Activated naive CD8-positive, alpha-beta T cell treated with anti-CD3 and anti-CD28 coated beads, Interleukin-2, amount 50 U/mL, for 24 hours (primary cell): ENCODE measurements at regions not wholly inside any gene's neighbourhood (a gene's known extent, or its start where the extent isn't known, plus 50 kb on each side); places are given as distances from the start of the nearest gene placed in this dataset.

ENCODE experiments used
- ATAC-seq: fragments of 150-1000 bp; cut with Tn5 transposase; one replicate; pipeline ENCODE4 v1.10.0; 2021
- DNase-seq: peaks from one replicate; pipeline ENCODE4 v3.0.0; 2021
- H3K27ac Mint-ChIP-seq: one replicate; pipeline ENCODE4 v1.8.0; 2021; ENCODE audit warnings: mild to moderate bottlenecking, mixed read lengths
- H3K27me3 Mint-ChIP-seq: one replicate; pipeline ENCODE4 v1.8.0; 2021; ENCODE audit warnings: mixed read lengths
- H3K36me3 Mint-ChIP-seq: one replicate; pipeline ENCODE4 v1.8.0; 2021; ENCODE audit warnings: low read depth, mixed read lengths
- H3K4me1 Mint-ChIP-seq: one replicate; pipeline ENCODE4 v1.8.0; 2021; ENCODE audit warnings: mixed read lengths
- H3K4me3 Mint-ChIP-seq: one replicate; pipeline ENCODE4 v1.8.0; 2021; ENCODE audit warnings: mild to moderate bottlenecking, moderate library complexity, mixed read lengths
- H3K9me3 Mint-ChIP-seq: one replicate; pipeline ENCODE4 v1.8.0; 2021; ENCODE audit warnings: mixed read lengths

DNA sequence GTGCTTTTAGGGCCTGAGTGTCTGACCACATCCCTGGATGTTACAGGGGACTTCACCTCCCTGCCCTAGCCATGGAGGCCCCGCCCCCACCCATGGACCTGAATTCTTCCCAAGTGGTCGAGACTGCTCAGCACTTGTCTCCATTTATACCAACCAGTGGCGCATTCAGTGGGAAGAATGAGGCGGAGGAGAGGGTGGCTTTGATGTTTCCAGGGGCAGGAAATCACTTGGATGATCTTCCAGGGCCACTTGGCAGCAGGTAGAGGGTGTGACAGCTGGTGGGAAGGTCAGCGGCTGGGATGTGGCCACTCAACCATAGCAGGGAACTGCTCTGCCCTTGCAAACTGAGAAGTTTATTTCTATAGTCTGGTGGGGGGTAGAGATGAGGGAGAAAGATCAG is 155.1 kb upstream of the BLID start:
- H3K27me3 Mint-ChIP-seq, result peaks cover 4% of the 10 kb centered on the region
- DNase-seq, result no peak
- no peaks in the 10 kb centered on the region for H3K4me1 Mint-ChIP-seq
- H3K27ac Mint-ChIP-seq, result no peak overlapping the region
- no peaks in the 10 kb centered on the region for H3K36me3 Mint-ChIP-seq
- H3K9me3 Mint-ChIP-seq, result no peaks in the 10 kb centered on the region
- H3K4me3 Mint-ChIP-seq, result no peak overlapping the region
- ATAC-seq, result no peak

DNA sequence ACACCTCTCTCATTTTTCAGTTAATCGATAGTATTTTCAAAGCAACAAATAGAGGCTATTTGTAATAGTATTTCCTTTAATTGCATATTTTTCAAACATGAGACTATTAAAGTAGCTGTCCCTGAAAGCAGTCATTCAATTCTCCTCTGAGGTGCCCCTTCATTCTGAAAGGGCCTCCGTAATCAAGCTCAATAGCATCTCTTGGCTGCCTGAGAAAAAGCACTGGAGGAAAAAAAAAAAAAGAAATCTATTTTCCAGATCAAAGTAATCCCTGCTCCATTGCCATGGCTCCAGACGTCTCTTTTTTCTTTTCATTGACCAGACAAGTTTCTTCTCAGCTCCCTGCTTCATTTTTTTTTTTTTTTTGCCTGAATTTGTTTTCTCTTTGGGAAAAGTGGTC is 154.5 kb upstream of the BLID start:
- Mint-ChIP-seq H3K4me3 (no peak overlapping the region), H3K27me3 (peaks cover 4% of the 10 kb centered on the region), H3K27ac (no peak overlapping the region), H3K36me3 (no peaks in the 10 kb centered on the region), H3K9me3 (no peaks in the 10 kb centered on the region), H3K4me1 (no peaks in the 10 kb centered on the region)
- ATAC-seq (no peak), DNase-seq (no peak)

DNA sequence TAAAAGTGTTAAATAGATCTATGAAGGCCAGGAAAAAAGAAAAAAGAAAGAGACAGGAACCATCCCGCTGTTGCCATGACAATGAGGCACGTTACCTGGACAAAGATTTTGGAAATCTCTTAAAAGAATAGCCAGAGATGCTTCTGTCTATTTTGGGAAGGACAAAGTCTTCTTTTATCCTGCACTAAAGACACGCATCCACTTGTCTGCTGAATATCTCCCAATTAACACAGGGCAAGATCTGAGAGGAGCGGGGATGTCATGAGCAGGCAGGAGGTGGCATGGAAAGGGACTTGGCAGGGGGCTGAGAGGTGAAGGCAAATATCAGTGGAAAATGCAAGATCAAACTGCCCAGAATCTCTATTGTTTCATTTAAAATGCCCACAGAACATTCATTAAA is 153.8 kb upstream of the BLID start:
- H3K4me3 Mint-ChIP-seq, result no peak overlapping the region
- H3K9me3 Mint-ChIP-seq, result no peaks in the 10 kb centered on the region
- no peak overlapping the region for H3K27ac Mint-ChIP-seq
- DNase-seq (no peak), ATAC-seq (no peak)
- peaks cover 4% of the 10 kb centered on the region for H3K27me3 Mint-ChIP-seq
- H3K36me3 Mint-ChIP-seq, result no peaks in the 10 kb centered on the region
- H3K4me1 Mint-ChIP-seq, result no peaks in the 10 kb centered on the region

DNA sequence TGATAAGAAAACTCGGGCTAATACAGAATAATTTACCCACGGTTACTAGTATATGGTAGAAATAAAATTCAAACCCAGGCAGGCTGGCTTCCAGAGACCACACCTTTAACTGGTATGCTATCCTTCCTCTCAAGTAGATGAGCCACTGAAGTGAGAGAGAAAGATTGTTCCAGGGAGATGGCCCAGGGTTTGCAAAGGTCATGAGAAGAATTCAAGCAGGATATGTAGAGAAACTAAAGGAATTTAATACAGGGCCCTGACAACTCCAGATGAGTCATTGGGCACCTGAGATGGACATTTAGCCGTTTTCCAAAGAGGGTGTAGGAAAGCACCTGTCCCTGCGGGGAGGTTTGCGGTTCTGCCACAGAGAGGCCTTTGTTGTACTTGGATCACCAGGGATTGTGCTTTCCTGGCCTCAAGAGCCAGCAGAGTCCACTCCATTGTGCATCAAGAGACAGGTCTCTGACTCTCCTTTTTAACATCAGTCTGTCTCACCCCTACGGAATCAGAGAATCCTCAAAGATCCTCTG is 152.7 kb upstream of the BLID start:
- Mint-ChIP-seq H3K9me3 (no peaks in the 10 kb centered on the region), H3K36me3 (no peaks in the 10 kb centered on the region), H3K4me3 (no peak overlapping the region), H3K27me3 (peaks cover 4% of the 10 kb centered on the region), H3K4me1 (no peaks in the 10 kb centered on the region), H3K27ac (no peak overlapping the region)
- DNase-seq (no peak), ATAC-seq (no peak)

DNA sequence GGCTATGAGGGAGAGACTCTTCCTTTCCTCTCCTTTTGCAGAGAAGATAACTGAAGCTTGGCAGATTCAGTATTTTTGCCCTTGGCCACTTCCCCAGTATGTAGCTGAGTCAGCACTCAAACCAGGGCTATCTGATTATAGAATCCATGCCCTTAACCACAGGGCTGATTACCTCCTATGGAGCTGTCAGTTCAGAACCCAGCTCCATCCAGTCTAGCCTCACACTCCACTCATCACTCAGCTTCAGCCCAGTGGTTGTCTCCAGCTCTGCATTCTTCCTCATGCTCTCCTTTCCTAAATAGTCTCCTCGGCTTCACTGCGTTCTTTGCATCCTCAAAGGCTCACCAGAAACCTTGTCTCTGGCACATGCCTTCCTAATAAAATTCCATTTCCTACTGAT is 151.6 kb upstream of the BLID start:
- H3K27me3 Mint-ChIP-seq, result peaks cover 4% of the 10 kb centered on the region
- H3K9me3 Mint-ChIP-seq, result no peaks in the 10 kb centered on the region
- H3K4me3 Mint-ChIP-seq, result no peak overlapping the region
- H3K36me3 Mint-ChIP-seq, result no peaks in the 10 kb centered on the region
- ATAC-seq, result no peak
- no peaks in the 10 kb centered on the region for H3K4me1 Mint-ChIP-seq
- no peak for DNase-seq
- H3K27ac Mint-ChIP-seq, result no peak overlapping the region

DNA sequence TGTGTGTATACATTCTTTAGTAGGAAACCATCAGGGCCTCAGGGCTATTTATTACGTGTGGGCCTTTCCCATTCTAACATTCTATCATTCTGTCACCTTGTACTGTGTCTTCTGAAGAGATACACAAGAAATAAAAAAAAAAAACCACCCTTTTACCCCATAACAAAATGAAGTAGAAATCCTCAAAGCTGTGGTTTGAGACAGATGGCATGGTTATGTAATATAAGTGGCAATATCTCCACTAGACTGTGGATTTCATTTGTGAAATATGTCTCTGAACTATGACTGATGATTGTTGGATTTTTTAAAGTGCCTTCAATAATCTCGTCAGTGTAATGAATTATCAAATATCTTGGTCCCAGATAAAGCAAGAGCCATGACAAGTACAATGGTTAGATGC is 150.0 kb upstream of the BLID start:
- no peaks in the 10 kb centered on the region for H3K4me1 Mint-ChIP-seq
- no peak overlapping the region for H3K27ac Mint-ChIP-seq
- DNase-seq (no peak), ATAC-seq (no peak)
- no peaks in the 10 kb centered on the region for H3K36me3 Mint-ChIP-seq
- H3K9me3 Mint-ChIP-seq, result no peaks in the 10 kb centered on the region
- no peak overlapping the region for H3K4me3 Mint-ChIP-seq
- peaks cover 4% of the 10 kb centered on the region for H3K27me3 Mint-ChIP-seq

DNA sequence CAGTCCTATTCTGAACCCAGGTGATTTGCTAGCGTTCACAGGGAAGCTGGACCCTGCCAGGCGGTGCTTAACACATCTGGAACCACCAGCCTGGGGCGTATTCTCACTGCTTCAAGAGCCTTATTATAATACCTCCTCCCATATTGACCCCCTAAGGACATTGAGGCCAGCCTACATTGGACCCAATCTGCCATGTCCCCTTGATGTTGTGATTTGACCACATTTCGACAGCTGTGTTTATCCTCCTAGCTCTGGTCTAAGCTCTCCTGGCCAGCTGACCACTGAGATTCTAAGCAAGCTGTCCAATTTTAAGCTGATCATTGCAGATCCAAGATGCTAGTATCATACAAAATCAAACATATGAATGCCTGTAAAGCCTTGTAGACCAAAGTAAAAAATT is 148.1 kb upstream of the BLID start:
- no peaks in the 10 kb centered on the region for H3K36me3 Mint-ChIP-seq
- no peaks in the 10 kb centered on the region for H3K4me1 Mint-ChIP-seq
- H3K9me3 Mint-ChIP-seq, result no peaks in the 10 kb centered on the region
- no peak for DNase-seq
- peaks cover 4% of the 10 kb centered on the region for H3K27me3 Mint-ChIP-seq
- no peak overlapping the region for H3K4me3 Mint-ChIP-seq
- ATAC-seq, result no peak
- no peak overlapping the region for H3K27ac Mint-ChIP-seq

DNA sequence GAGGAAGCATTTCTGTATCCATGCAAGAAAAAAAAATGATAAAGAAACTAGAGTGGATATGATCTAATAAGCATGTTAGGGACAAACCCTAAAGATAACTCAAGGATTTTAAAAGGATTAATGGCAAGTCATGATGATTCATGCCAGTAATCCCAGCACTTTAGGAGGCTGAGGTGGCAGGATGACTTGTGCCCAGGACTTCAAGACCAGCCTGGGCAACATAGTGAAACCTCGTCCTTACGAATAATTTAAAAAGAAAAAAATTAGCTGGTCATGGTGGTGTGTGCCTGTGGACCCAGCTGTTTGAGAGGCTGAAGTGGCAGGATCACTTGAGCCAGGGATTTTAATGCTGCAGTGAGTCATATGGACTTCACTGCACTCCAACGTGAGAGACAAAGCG is 145.5 kb upstream of the BLID start:
- H3K27me3 Mint-ChIP-seq, result no peaks in the 10 kb centered on the region
- no peaks in the 10 kb centered on the region for H3K36me3 Mint-ChIP-seq
- no peak for DNase-seq
- no peak overlapping the region for H3K27ac Mint-ChIP-seq
- H3K4me3 Mint-ChIP-seq, result no peak overlapping the region
- H3K4me1 Mint-ChIP-seq, result no peaks in the 10 kb centered on the region
- ATAC-seq, result no peak
- H3K9me3 Mint-ChIP-seq, result no peaks in the 10 kb centered on the region

DNA sequence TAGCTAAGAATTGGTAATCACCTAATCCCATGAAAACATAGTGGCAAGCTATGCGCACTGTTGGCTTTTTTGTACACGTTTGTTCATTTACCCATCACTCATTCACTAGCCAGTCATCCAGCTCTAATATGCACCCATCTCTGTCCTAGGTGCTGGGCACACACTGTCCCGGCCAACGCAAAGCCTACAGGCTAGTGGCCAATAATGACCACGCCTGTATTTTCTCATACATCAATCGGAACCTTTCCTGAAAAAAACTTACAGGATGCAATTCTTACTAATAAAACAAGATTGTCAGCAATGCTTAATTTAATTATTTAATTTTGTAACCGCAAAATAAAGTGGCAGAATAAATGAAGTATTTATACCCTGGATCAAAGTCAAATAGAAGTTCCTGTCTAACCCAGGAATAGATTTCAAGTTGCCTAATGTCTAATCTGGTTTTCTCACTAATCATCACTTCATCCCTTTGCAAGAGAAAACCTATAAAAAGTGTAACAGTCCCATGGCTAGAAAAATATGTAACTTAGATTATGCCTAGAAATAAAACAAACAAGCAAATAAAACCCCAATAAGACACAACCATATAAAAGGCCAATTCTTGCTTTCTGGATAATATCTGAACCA is 143.3 kb upstream of the BLID start:
- Mint-ChIP-seq H3K36me3 (no peaks in the 10 kb centered on the region), H3K9me3 (no peaks in the 10 kb centered on the region), H3K27me3 (no peaks in the 10 kb centered on the region), H3K27ac (no peak overlapping the region), H3K4me1 (no peaks in the 10 kb centered on the region), H3K4me3 (no peak overlapping the region)
- ATAC-seq (no peak), DNase-seq (no peak)

DNA sequence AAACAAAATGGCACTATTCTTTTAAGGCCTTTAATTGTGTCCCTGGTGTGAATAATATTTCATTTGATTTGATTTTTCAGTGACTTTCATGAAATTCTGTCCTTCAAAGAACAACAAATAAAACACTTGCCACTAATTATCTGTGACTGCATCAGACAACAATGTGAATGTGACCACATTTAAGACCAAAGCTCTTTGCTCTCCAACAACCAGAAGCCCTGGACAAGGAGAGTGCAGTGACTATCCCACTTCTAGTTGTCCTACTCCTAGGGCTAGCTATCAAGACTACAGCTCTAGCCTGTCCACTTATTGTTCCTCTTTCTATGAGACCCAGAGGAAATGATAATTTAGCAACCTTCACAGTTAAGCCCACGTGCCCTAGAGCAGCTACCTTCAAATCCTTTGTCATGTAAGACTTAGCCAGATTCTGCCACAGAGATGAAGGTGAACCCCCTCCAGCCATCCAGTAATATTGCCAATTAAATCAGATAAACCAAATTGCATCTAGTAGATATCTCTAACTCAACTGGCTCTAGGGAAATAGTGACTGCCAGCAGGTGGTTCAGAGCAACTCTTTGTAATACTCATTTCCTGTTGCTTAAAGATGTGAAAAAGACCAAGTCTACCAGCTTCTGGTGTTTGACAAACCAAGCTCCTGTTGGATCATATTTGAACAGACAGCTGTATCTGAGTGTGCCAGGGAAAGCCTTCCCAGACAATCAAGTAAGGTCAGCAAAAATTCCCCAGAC is 142.6 kb upstream of the BLID start:
- no peaks in the 10 kb centered on the region for H3K9me3 Mint-ChIP-seq
- DNase-seq (no peak), ATAC-seq (no peak)
- H3K4me1 Mint-ChIP-seq, result no peaks in the 10 kb centered on the region
- H3K27me3 Mint-ChIP-seq, result no peaks in the 10 kb centered on the region
- H3K4me3 Mint-ChIP-seq, result no peak overlapping the region
- no peak overlapping the region for H3K27ac Mint-ChIP-seq
- H3K36me3 Mint-ChIP-seq, result no peaks in the 10 kb centered on the region

DNA sequence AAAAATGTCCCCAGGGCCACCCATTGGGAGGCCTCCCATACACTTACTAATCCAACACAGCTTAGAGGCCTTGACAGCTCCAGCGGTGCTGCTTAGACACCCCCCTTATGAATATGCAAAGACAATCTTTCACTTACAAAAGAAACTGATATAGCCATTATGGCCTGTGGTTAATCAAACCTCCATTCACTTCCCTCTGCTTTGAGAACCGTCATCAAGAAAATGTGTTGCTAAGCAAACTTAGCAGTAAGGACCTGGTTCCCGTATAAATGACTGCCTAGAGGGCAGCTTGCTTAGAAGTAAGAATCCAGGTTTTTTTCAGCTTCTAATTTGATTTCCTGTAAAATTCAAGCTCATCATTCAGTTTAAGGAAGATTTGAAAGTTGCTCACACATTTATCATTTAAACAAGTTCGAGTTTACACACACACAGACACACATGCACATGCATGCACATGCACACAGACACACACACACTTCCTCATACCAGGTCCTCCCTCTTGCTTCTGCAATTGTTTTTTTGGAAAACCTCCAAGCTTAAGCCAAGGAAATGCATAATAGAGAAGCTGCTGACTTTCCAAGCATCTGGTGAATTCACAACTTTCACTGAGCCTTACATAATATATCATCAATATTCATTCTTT is 137.7 kb upstream of the BLID start:
- Mint-ChIP-seq H3K36me3 (no peaks in the 10 kb centered on the region), H3K9me3 (no peaks in the 10 kb centered on the region), H3K27ac (no peak overlapping the region), H3K4me1 (no peaks in the 10 kb centered on the region), H3K27me3 (no peaks in the 10 kb centered on the region), H3K4me3 (no peak overlapping the region)
- no peak for ATAC-seq
- no peak for DNase-seq

DNA sequence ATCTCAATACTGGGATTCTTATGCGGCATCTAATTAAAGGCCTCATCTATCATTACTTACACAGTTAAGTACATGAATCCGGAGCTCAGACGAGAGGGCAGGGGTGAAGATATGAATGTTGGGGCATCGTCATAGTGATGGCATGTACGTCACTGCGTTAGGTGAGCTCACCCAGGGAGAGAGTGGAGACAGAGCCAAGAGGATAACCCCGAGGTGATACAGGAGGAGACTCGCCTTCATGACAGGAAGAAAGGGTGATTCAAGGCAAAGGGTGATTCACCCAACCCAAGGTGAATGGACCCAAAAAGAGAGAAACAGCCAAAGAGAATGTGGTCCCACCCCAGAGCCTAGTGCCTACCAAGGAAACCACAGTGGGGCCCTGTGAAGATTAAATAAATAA is 132.9 kb upstream of the BLID start:
- Mint-ChIP-seq H3K4me3 (no peak overlapping the region), H3K27me3 (no peaks in the 10 kb centered on the region), H3K4me1 (no peaks in the 10 kb centered on the region), H3K27ac (no peak overlapping the region), H3K9me3 (no peaks in the 10 kb centered on the region), H3K36me3 (no peaks in the 10 kb centered on the region)
- no peak for ATAC-seq
- no peak for DNase-seq

DNA sequence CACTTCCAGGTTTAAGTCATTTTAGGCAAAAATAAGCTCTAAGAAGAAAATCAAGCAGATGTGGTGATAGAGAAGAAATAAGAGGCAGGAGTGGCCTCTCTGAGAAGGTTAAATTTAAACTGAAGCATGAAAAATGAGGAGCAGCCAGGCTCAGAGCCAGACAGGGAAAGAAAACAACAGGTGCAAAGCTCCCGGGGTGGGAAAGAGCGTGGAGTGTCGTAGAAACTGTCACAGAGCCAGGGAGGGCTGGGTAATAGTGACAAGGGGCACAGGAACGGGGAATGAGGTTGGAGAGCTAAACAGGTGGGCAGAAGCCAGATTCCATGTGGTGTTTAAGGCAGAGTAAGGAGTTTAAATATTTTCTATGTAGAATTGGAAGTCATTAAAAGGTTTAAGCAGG is 132.1 kb upstream of the BLID start:
- ATAC-seq (no peak), DNase-seq (no peak)
- Mint-ChIP-seq H3K36me3 (no peaks in the 10 kb centered on the region), H3K27me3 (no peaks in the 10 kb centered on the region), H3K4me1 (no peaks in the 10 kb centered on the region), H3K27ac (no peak overlapping the region), H3K4me3 (no peak overlapping the region), H3K9me3 (no peaks in the 10 kb centered on the region)

DNA sequence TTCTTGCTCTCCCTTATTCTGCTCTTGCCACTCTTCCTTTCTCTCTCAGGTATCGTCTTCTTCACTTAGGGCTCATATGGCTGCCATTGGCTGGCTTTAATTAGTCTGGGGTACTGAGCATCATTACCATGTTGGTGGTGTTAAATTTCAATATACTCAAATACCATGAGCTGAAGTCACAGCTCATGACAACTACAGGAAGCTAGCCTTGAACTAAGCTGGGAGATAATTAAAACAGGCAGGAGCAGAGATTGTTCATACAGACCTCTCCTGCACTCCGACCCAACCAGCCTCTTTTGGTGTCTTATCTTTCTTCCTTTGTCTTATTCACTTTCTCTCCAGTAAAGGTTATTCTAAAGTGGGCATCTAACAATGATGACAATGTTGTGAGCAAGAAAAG is 130.9 kb upstream of the BLID start:
- no peaks in the 10 kb centered on the region for H3K36me3 Mint-ChIP-seq

DNA sequence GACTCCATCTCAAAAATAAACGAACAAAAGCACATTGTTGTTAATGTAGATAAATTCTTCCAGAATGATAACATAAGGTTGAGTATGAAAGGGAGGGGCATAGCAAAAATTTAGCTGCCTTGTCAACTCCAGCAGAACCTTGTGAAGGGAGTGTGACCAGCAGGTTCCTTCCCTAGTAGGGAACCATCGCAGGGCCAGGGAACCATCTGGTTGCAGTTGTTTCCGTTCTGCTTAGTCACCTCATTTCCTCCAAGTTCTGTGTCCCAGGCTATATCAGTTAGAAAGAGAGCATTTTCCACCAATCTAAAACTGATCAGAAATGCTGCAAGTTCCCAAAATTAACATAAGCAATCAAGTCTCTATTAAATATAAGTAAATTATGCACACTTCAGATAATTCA is 126.7 kb upstream of the BLID start:
- H3K27me3 Mint-ChIP-seq, result no peaks in the 10 kb centered on the region

More for the DNA sequence above, 130.9 kb upstream of the BLID start:
- ATAC-seq (no peak), DNase-seq (no peak)
- Mint-ChIP-seq H3K27ac (no peak overlapping the region), H3K27me3 (no peaks in the 10 kb centered on the region), H3K4me3 (no peak overlapping the region), H3K4me1 (no peaks in the 10 kb centered on the region), H3K9me3 (no peaks in the 10 kb centered on the region)

More for the DNA sequence above, 126.7 kb upstream of the BLID start:
- DNase-seq, result no peak
- Mint-ChIP-seq H3K4me1 (no peaks in the 10 kb centered on the region), H3K4me3 (no peak overlapping the region), H3K36me3 (no peaks in the 10 kb centered on the region), H3K27ac (no peak overlapping the region), H3K9me3 (no peaks in the 10 kb centered on the region)
- ATAC-seq, result no peak
